Gastrocnemius medialis (tissue), 4 donors: ENCODE measurements at regions not wholly inside any gene's neighbourhood (a gene's known extent, or its start where the extent isn't known, plus 50 kb on each side); places are given as distances from the start of the nearest gene placed in this dataset.

Source experiments
- ATAC-seq, 2 donors: fragments of 150-250 bp; one replicate each; pipeline ENCODE4 v1.9.1; 2016
- DNase-seq, 2 donors: peaks; one replicate each; pipeline ENCODE4 v3.0.0-alpha.2; 2019
- H3K27ac ChIP-seq, 4 donors: fragments of 200-600 bp; sonication (generic); 1 replicate in 1 of 4; 2 replicates in 3 of 4; pipeline ENCODE4 v1.5.1; 2016 to 2018; ENCODE audit warnings: mild to moderate bottlenecking in 2 of 4, moderate library complexity in 1 of 4
- H3K27me3 ChIP-seq, 3 donors: fragments of 200-600 bp; sonication (generic) in 2 of 3; 1 replicate in 1 of 3; 2 replicates in 2 of 3; pipeline versions ENCODE4 v1.5.1 to v1.6.0; 2016 to 2019; ENCODE audit warnings: mild to moderate bottlenecking in 1 of 3, moderate library complexity in 1 of 3
- H3K36me3 ChIP-seq, 2 donors: fragments of 200-600 bp; sonication (generic) in 1 of 2; one replicate each; pipeline ENCODE4 v1.5.1; 2017 to 2018
- H3K4me1 ChIP-seq, 2 donors: fragments of 200-600 bp; sonication (generic) in 1 of 2; one replicate each; pipeline ENCODE4 v1.5.1; 2016 to 2017; ENCODE audit warnings: mild to moderate bottlenecking in 2 of 2
- H3K4me3 ChIP-seq, 4 donors: fragments of 200-600 bp; sonication (generic) in 3 of 4; 1 replicate in 1 of 4; 2 replicates in 3 of 4; pipeline ENCODE4 v1.5.1; 2016 to 2019; ENCODE audit warnings: mild to moderate bottlenecking in 2 of 4
- H3K9me3 ChIP-seq, 3 donors: fragments of 200-600 bp; sonication (generic) in 2 of 3; 1 replicate in 1 of 3; 2 replicates in 2 of 3; pipeline ENCODE4 v1.5.1; 2016 to 2019
- CTCF ChIP-seq, 5 experiments: fragments of 450-650 bp in 3 of 5; fragments of 200-600 bp in 2 of 5; sonication (generic) in 2 of 5; IDR thresholded peaks in 4 of 5; conservative IDR thresholded peaks in 1 of 5; 1 replicate in 4 of 5; 2 replicates in 1 of 5; pipeline ENCODE4 v1.5.1; 2016 to 2019; ENCODE audit warnings: antibody characterized with exemption in 5 of 5, mild to moderate bottlenecking in 3 of 5, moderate library complexity in 3 of 5
- POLR2A ChIP-seq, 2 donors: fragments of 450-650 bp; IDR thresholded peaks; one replicate each; pipeline ENCODE4 v1.6.1; 2017; ENCODE audit warnings: antibody characterized with exemption in 2 of 2, mild to moderate bottlenecking in 2 of 2, moderate library complexity in 2 of 2
- in situ Hi-C, 4 donors: fragments of 200-750 bp; cut with MboI; loops; one replicate each; pipeline versions ENCODE4 v1.15.0 to v1.8.0; 2017; ENCODE audit warnings: low sequenced_read_pairs in 4 of 4
- intact Hi-C: fragments of 100-400 bp; cut with DNase I; formaldehyde crosslinking; loops from one replicate; pipeline ENCODE4 v1.15.1; 2023; ENCODE audit warnings: low total_unique reads

- ATAC-seq (no peak), DNase-seq (no peak)
- Histone ChIP-seq H3K4me3 (no peak overlapping the region), H3K27ac (no peak overlapping the region), H3K4me1 (no peaks in the 10 kb centered on the region), H3K9me3 (no peaks in the 10 kb centered on the region), H3K27me3 (no peaks in the 10 kb centered on the region), H3K36me3 (no peaks in the 10 kb centered on the region)
- TF ChIP-seq POLR2A (IDR thresholded peaks at IDR 0.05) (no peak), CTCF (IDR thresholded peaks at IDR 0.05 in 4 of 5, conservative IDR thresholded peaks at IDR 0.05 in 1 of 5) (no peak)
- in situ Hi-C loops (no loop called here), intact Hi-C loops (no loop called here)
These were observed 55.3 kb upstream of the SYN2 start for GRCh38 chr3:11948866-11949265.

DNA sequence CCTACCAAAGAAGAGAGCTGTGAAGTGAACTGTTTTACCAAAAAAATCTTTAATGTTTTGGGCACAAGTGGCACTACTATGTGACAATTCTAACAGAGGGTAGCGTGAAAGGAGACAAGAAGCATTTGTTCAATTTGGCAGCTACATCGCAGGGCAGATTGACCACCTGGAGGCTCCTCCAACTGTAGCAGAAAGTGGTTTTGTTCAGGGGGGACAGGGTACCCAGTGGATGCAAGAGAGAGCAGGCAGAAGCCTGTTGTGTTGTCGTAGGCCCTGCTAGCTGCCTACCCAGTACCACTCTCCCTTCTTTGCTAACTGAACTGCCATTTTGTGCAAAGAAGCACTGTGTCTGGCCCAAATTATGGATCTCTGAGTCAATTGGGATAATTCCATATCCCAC is 54.8 kb upstream of the SYN2 start:
- intact Hi-C loops (no loop called here), in situ Hi-C loops (no loop called here)
- no peak for ATAC-seq
- Histone ChIP-seq H3K27ac (no peak overlapping the region), H3K27me3 (no peaks in the 10 kb centered on the region), H3K4me1 (no peaks in the 10 kb centered on the region), H3K9me3 (no peaks in the 10 kb centered on the region), H3K4me3 (no peak overlapping the region), H3K36me3 (no peaks in the 10 kb centered on the region)
- TF ChIP-seq POLR2A (IDR thresholded peaks at IDR 0.05) (no peak), CTCF (IDR thresholded peaks at IDR 0.05 in 4 of 5, conservative IDR thresholded peaks at IDR 0.05 in 1 of 5) (no peak)
- no peak for DNase-seq

GRCh38 chr3:11950576-11950975 is 53.6 kb upstream of the SYN2 start:
- Histone ChIP-seq H3K4me3 (no peak overlapping the region), H3K27ac (no peak overlapping the region), H3K4me1 (no peaks in the 10 kb centered on the region), H3K27me3 (peaks cover 0 to 2% (median 0%) of the 10 kb centered on the region in 3 donors), H3K36me3 (no peaks in the 10 kb centered on the region), H3K9me3 (no peaks in the 10 kb centered on the region)
- in situ Hi-C loops (no loop called here), intact Hi-C loops (no loop called here)
- DNase-seq (no peak), ATAC-seq (no peak)
- no peak for TF ChIP-seq CTCF (IDR thresholded peaks at IDR 0.05 in 4 of 5, conservative IDR thresholded peaks at IDR 0.05 in 1 of 5)

GRCh38 chr3:11953350-11953749 is 50.8 kb upstream of the SYN2 start:
- H3K4me1 ChIP-seq, result no peaks in the 10 kb centered on the region
- no peaks in the 10 kb centered on the region for H3K36me3 ChIP-seq
- TF ChIP-seq CTCF (IDR thresholded peaks at IDR 0.05 in 4 of 5, conservative IDR thresholded peaks at IDR 0.05 in 1 of 5) (no peak), POLR2A (IDR thresholded peaks at IDR 0.05) (no peak)
- H3K9me3 ChIP-seq, result no peaks in the 10 kb centered on the region
- intact Hi-C loops (no loop called here), in situ Hi-C loops (no loop called here)
- ATAC-seq (no peak), DNase-seq (no peak)
- H3K4me3 ChIP-seq, result no peak overlapping the region
- no peak overlapping the region for H3K27ac ChIP-seq
- peaks cover 0 to 2% (median 0%) of the 10 kb centered on the region in 3 donors for H3K27me3 ChIP-seq

GRCh38 chr3:11953778-11954177 is 50.4 kb upstream of the SYN2 start:
- in situ Hi-C loops (no loop called here), intact Hi-C loops (no loop called here)
- Histone ChIP-seq H3K27ac (no peak overlapping the region), H3K36me3 (no peaks in the 10 kb centered on the region), H3K4me1 (no peaks in the 10 kb centered on the region), H3K9me3 (no peaks in the 10 kb centered on the region), H3K4me3 (no peak overlapping the region), H3K27me3 (peaks cover 0 to 2% (median 0%) of the 10 kb centered on the region in 3 donors)
- ATAC-seq (no peak), DNase-seq (no peak)
- no peak for TF ChIP-seq CTCF (IDR thresholded peaks at IDR 0.05 in 4 of 5, conservative IDR thresholded peaks at IDR 0.05 in 1 of 5)
- TF ChIP-seq POLR2A (IDR thresholded peaks at IDR 0.05), result no peak
